Suppressor macrophage (primary cell): ENCODE measurements at regions not wholly inside any gene's neighbourhood (a gene's known extent, or its start where the extent isn't known, plus 50 kb on each side); places are given as distances from the start of the nearest gene placed in this dataset.
A peak's percentile ranks its signal among the peaks of the same experiment; 100 is the strongest.

ENCODE experiments used
- DNase-seq, 4 experiments: peaks; one replicate each; pipeline ENCODE4 v3.0.0-alpha.2; 2020 to 2022

- DNase-seq: no peak
Measured at GRCh38 chr3:182698078-182698477, 95.2 kb upstream of the ATP11B start.

DNA sequence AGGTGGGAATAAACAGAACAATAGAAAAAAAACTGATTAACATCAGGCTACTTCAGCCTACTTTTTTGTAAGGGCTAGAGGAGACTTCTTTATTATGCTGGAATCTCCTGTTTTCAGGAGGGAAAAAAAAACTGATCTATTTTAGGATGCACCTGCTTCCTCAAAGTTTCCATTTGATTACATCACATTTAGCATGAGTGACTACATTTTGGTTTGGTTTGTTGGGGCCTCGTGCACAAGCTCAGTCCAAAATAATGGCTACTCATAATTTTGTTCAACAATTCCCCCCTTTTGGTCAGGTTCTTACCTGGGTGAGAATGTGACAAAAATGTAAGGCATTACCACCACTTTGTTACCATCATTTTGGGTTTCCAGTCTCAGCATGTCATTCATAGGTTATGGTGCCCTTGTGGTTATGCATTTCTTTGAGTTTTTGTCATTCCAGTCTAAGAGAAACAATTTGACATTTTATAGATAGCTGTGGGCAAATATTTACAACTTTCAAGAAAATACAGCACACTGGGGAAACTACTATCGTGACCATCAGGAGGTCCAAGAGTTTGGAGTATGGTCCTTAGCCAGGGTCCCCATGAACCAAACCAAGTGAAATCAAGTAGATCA lies 93.6 kb upstream of the ATP11B start:
- no peak for DNase-seq

GRCh38 chr3:182702216-182702615 lies 91.1 kb upstream of the ATP11B start:
- DNase-seq: no peak

DNA sequence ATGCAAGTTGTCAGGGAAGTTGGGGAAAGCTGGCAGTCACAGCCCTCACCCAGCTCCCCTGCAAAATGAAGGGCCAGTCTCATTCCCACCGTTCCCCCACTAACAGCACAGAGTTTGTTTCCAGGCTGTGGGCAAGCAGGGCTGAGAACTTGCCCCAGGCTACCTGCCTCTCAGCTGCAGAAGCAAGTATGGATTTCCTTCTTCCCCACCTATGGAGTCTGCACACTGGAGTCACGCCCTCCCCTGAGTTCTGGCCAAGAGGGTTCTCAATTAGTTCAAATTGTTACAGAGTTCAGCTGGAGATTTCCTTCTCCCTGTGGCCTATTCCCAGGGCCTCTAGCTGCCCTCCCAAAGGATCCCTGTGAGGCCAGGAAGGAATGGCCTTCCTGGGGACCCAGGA lies 90.1 kb upstream of the ATP11B start:
- DNase-seq: no peak

DNA sequence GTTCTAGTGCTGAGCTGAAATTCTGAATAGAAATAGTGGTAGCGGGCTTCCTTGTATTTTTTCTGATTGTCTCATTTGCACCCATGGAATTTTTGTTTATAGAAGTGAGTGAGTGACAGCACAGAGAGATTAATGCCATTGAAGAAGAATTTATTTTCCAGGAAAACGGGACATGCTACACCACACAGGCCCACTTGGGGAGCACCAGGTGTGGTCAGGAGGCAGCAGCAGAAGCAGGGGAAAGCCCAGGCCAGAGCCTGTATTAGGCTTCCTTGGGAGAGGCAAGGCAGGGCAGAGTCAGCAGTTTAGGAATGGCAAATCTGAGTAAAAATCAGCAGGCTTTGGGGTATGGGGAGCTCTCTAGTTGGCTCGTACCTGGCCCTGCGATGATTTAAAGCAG lies 88.4 kb upstream of the ATP11B start:
- DNase-seq: no peak

- DNase-seq: no peak
Measured at GRCh38 chr3:182708810-182709209, 84.5 kb upstream of the ATP11B start.

- DNase-seq: no peak
Measured at GRCh38 chr3:182709306-182709705, 84.0 kb upstream of the ATP11B start.

GRCh38 chr3:182710557-182711157 lies 82.6 kb upstream of the ATP11B start:
- peak in 2 of 4 experiments; percentile 38 to 61 for DNase-seq

GRCh38 chr3:182711261-182711683 lies 82.0 kb upstream of the ATP11B start:
- DNase-seq: peak in 2 of 4 experiments; percentile 31 to 34

DNA sequence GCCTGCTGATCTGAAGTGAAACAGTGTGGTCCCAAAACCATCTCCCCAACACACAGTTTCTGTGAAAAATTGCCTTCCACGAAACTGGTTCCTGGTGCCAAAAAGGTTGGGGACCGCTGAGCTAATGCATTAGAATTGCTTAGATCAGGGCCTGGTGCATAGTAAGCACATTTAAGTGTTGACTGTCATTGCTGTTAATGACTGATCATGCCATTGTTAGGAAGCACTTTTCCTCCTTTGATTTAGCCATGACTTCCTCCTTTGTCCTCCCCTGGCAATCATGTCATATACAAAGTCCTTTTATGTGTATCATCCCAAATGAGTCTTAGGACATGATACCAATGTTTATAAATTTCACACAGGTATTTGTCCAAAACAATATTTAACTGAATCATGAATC lies 81.5 kb upstream of the ATP11B start:
- peak in 1 of 4 experiments; percentile 7 for DNase-seq

- no peak for DNase-seq
Measured at GRCh38 chr3:182713111-182713510, 80.2 kb upstream of the ATP11B start.

DNA sequence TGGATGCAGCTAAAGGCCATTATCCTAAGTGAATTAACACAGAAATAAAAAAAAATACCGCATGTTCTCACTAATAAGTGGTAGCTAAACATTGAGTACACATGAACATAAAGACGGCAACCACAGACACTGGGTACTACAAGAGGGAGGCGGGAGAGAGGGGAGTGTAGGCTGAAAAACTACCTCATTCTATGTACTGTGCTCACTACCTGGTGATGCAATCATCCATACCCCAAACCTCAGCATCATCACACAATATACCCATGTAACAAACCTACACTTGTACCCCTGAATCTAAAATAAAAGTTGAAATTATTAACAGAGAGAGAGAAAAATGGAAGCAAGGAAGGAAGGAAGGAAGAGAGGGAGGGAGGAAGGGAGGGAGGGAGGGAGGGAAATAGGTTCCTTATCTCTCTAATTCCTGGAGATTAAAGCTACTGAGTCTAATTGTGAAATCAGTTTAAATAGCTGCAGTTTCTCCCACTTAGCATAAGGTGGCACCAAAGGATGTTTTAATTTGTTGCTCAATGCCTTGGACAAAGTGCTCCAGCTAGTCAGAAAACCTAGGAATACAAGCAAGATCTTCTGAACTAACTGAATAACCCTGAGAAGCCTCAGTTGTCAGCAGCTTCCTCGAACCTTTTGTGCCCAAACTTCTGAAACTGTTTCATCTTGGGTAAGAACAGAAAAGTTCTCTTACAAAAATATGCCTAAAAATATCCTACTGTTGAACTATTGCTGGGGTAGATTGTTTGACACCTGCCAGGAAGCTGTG lies 79.4 kb upstream of the ATP11B start:
- peak; percentile 51 to 79 (median 64) for DNase-seq

- no peak for DNase-seq
Measured at GRCh38 chr3:182715006-182715405, 78.3 kb upstream of the ATP11B start.

GRCh38 chr3:182716114-182716688 lies 77.1 kb upstream of the ATP11B start:
- DNase-seq: no peak

GRCh38 chr3:182717216-182717615 lies 76.1 kb upstream of the ATP11B start:
- no peak for DNase-seq

DNA sequence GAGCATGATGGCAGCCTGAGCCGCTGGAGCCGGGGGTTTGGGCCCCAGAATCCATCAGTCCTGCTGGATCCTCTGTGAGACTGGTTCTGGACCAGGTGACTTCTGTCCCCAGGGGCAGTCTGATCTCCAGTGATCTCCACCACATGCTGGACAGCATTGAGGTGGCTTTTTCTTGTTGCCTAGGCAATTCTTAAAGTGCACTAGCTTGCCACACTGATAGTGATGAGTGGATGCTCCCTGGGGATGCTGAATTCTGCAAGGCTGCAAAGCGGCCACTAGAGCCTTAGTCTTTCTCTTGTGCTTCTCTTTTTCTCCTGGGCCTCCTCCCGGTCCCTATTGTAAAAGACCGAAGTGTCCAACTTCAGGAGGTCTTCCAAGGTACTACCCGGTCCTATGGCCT lies 70.4 kb upstream of the ATP11B start:
- no peak for DNase-seq

GRCh38 chr3:182723596-182723995 lies 69.7 kb upstream of the ATP11B start:
- DNase-seq: no peak

DNA sequence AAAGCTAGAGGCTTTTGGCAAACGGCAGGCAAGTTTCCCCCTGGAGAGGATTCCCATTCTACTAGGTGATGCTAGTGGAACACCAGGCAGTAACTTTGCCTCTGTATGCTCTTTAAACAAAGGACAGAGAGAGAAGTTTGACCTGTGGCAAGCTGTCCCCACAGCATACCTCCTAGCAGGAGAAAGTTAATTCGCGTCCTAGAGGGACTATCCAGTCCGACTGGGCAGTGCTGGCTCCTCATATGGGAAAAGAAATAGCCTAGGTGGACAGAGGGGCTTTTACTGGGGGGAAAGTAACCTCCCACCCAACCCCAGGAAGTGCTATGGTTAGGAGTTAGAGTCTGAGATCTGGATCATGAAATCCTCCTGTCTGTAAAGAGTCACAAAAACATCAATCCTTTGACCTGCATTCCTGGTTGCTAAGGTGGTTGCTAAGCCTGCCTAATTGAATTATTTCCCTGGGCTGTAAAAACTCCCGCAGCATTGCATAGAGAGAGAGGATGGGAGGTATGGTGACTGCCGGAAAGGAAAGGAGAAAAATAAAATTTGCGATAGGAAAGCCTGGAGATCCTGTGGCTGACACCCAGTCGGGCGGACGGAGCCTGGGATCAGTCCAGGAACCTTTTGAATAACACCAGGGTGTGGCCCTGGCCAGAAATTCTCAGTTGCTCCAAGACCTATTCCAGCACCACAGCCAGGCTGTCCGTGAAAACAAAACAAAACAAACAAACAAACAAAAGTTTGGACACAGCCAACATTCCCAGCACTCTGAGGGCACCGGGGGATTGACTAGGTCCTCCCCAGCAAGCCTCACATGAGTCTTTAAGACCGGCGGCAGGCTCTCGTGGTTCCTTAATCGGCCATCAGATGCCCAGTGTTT lies 67.7 kb upstream of the ATP11B start:
- DNase-seq: no peak

DNA sequence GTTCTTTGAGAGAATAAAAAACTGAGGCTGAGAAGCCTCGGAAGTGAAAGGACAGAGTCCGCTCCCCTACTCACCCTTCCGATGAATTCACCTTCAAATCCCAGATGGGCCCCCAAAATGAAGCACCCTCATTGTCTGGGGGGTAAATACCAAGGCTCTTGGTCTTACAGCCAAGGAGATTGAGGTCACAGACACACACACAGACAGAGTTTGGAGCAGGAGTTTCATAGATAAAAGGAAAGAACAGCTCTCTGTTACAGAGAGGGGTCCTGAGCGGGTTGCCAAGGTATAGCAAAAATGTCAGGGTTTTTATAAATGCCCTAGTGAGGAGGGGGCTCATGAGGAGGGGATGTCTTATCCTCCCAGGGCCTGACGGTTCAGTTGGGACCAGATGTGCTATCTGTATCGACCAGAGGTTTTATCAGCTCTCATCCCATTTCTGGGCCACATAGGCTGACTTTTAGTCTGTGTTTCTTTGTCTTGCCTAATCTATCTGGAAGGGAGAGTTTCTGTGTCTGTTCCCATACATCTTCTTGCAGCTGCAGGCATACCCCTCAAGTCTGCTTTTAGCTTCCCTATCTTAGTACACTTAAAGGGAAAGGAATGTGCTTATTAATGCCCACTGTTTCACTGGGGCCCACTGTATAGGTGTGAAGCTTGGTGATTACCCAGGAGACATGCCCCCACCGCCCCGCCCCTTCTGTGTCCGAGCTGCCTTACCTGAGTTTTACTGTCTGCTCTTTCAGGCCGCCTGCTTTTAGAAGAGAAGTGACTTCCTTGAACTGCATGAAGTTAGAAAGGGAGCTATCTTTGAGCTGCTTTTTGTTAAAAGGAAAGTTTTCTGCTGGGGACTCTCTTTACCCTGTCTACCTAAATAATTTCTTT lies 66.8 kb upstream of the ATP11B start:
- no peak for DNase-seq

DNA sequence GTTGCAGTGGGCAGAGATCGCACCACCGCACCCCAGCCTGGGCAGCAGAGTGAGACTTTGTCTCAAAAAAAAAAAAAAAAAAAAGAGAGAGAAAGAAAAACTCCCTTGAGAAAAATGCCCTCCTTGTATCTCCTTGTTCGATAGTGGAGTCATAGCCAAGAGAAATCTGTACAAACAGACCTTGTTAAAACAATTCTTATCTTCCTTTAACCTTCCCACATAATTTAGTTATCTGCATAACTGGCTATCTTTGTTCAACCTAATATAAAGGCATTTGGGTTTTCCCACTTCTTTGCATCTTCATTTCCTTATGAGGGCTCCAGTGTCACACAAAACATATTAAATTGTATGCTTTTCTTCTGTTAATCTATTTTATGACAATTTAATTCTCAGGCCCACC lies 65.1 kb upstream of the ATP11B start:
- DNase-seq: no peak

GRCh38 chr3:182729903-182730674 lies 63.2 kb upstream of the ATP11B start:
- DNase-seq: peak in 2 of 4 experiments; percentile 5 to 20
